ENCODE measurements at regions not wholly inside any gene's neighbourhood (a gene's known extent, or its start where the extent isn't known, plus 50 kb on each side); places are given as distances from the start of the nearest gene placed in this dataset.

- no peak overlapping the region for H3K14ac ChIP-seq (replicated peaks; ENCODE audit: low read depth, low read length)
- TF ChIP-seq, protein P1, sequence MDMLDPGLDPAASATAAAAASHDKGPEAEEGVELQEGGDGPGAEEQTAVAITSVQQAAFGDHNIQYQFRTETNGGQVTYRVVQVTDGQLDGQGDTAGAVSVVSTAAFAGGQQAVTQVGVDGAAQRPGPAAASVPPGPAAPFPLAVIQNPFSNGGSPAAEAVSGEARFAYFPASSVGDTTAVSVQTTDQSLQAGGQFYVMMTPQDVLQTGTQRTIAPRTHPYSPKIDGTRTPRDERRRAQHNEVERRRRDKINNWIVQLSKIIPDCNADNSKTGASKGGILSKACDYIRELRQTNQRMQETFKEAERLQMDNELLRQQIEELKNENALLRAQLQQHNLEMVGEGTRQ (IDR thresholded peaks at IDR 0.05; ENCODE audit: low read depth, low read length): no peak
- TF ChIP-seq, protein P2, sequence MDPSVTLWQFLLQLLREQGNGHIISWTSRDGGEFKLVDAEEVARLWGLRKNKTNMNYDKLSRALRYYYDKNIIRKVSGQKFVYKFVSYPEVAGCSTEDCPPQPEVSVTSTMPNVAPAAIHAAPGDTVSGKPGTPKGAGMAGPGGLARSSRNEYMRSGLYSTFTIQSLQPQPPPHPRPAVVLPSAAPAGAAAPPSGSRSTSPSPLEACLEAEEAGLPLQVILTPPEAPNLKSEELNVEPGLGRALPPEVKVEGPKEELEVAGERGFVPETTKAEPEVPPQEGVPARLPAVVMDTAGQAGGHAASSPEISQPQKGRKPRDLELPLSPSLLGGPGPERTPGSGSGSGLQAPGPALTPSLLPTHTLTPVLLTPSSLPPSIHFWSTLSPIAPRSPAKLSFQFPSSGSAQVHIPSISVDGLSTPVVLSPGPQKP (IDR thresholded peaks at IDR 0.05; ENCODE audit: borderline replicate concordance, low read depth, low read length): no peak
- no peak for TF ChIP-seq MAFK (IDR thresholded peaks at IDR 0.05; ENCODE audit: low read depth, low read length)
- no peak for TF ChIP-seq BHLHE40 (IDR thresholded peaks at IDR 0.05; ENCODE audit: low read depth, low read length)
- TF ChIP-seq RFX5 (IDR thresholded peaks at IDR 0.05; ENCODE audit: low read depth, low read length): no peak
- TF ChIP-seq MXI1 (IDR thresholded peaks at IDR 0.05; ENCODE audit: borderline replicate concordance, low read depth, low read length): no peak
- no peak for TF ChIP-seq CHD1 (IDR thresholded peaks at IDR 0.05; ENCODE audit: low read depth, low read length)
- TF ChIP-seq POLR2A (IDR thresholded peaks at IDR 0.05; ENCODE audit: low read depth, low read length): no peak
- TF ChIP-seq, protein P3, sequence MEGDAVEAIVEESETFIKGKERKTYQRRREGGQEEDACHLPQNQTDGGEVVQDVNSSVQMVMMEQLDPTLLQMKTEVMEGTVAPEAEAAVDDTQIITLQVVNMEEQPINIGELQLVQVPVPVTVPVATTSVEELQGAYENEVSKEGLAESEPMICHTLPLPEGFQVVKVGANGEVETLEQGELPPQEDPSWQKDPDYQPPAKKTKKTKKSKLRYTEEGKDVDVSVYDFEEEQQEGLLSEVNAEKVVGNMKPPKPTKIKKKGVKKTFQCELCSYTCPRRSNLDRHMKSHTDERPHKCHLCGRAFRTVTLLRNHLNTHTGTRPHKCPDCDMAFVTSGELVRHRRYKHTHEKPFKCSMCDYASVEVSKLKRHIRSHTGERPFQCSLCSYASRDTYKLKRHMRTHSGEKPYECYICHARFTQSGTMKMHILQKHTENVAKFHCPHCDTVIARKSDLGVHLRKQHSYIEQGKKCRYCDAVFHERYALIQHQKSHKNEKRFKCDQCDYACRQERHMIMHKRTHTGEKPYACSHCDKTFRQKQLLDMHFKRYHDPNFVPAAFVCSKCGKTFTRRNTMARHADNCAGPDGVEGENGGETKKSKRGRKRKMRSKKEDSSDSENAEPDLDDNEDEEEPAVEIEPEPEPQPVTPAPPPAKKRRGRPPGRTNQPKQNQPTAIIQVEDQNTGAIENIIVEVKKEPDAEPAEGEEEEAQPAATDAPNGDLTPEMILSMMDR (conservative IDR thresholded peaks at IDR 0.05; ENCODE audit: low read depth, low read length): no peak
- no peak for TF ChIP-seq SMC3 (IDR thresholded peaks at IDR 0.05; ENCODE audit: low read depth, low read length)
- no peak for TF ChIP-seq RCOR1 (IDR thresholded peaks at IDR 0.05; ENCODE audit: insufficient replicate concordance, low read length)
- TF ChIP-seq MAZ (IDR thresholded peaks at IDR 0.05; ENCODE audit: borderline replicate concordance, low read depth, low read length): no peak
- no peak for TF ChIP-seq FOS (IDR thresholded peaks at IDR 0.05; ENCODE audit: low read depth, low read length)
- TF ChIP-seq CEBPB (IDR thresholded peaks at IDR 0.05; ENCODE audit: low read depth, low read length): no peak
- TF ChIP-seq NFE2L2 (IDR thresholded peaks at IDR 0.05; ENCODE audit: low read depth, low read length): no peak
- TF ChIP-seq RAD21 (IDR thresholded peaks at IDR 0.05; ENCODE audit: low read length): no peak
- H3K9me1 ChIP-seq (ENCODE audit: insufficient read depth, low read length): no peaks in the 10 kb centered on the region; the same call in 1 of the 2 replicates
- no CpG with 5 or more reads among the region's 4 CpGs for WGBS, 2 experiments (ENCODE audit: extremely low coverage in 2 of 2, insufficient read length in 1 of 2)
- H3K4me1 ChIP-seq (ENCODE audit: control insufficient read depth, insufficient read depth, low read length): 0 out of 2 replicates have a peak, but pooled peaks cover 3% of the 10 kb centered on the region
- H3K56ac ChIP-seq (ENCODE audit: extremely low read depth, insufficient read depth, low read length): no peak overlapping the region
- H3K4me3 ChIP-seq (ENCODE audit: insufficient read depth, low read depth, low read length): no peak overlapping the region
- ATAC-seq (ENCODE audit: low read depth) (no peak; the same call in 1 of the 2 replicates), DNase-seq (no peak)
- H3K18ac ChIP-seq (ENCODE audit: low read depth, low read length): no peak overlapping the region
- H3K27ac ChIP-seq (ENCODE audit: insufficient read depth, low read length): no peak overlapping the region
- ChIA-PET POLR2A (ENCODE audit: unreplicated experiment) (no interaction called here), CTCF (no interaction called here)
- H2AK9ac ChIP-seq (replicated peaks; ENCODE audit: low read depth, low read length, poor library complexity): no peak overlapping the region
- no peaks in the 10 kb centered on the region for H3K79me1 ChIP-seq (ENCODE audit: low read depth in 1 of 2, low read length in 2 of 2)
- no peaks in the 10 kb centered on the region for H3K27me3 ChIP-seq (ENCODE audit: control insufficient read depth, insufficient read depth, low read length)
- no peak overlapping the region for H2AK5ac ChIP-seq (ENCODE audit: low read depth, low read length)
- H3K9ac ChIP-seq (ENCODE audit: low read depth, low read length): no peak overlapping the region
- in situ Hi-C loops (cut with MboI; ENCODE audit: low sequenced_read_pairs): no loop called here
- intact Hi-C loops (cut with micrococcal nuclease): no loop called here
- H3K4ac ChIP-seq (ENCODE audit: low read depth, low read length): no peak overlapping the region
- H3K4me2 ChIP-seq (ENCODE audit: low read depth, low read length): peak overlapping the region; percentile 59; the same call in 1 of the 2 replicates
- H4K8ac ChIP-seq (ENCODE audit: low read depth in 2 of 2, low read length in 2 of 2): no peak overlapping the region
- no peak overlapping the region for H2BK5ac ChIP-seq (ENCODE audit: low read depth, low read length, poor library complexity, severe bottlenecking)
- no peak overlapping the region for H3K23ac ChIP-seq (ENCODE audit: low read depth, low read length)
- H3K36me3 ChIP-seq (ENCODE audit: control insufficient read depth, insufficient read depth, low read length): no peaks in the 10 kb centered on the region
- H4K91ac ChIP-seq (ENCODE audit: insufficient read depth, low read depth, low read length): no peak overlapping the region
- no TSS peak for BruUV-seq (replicated peaks)
- H2AFZ ChIP-seq (replicated peaks; ENCODE audit: low read length, poor library complexity): no peak overlapping the region
- H4K5ac ChIP-seq (ENCODE audit: low read depth, low read length): no peak overlapping the region
- H4K20me1 ChIP-seq (ENCODE audit: insufficient read depth, low read length): no peaks in the 10 kb centered on the region
- dilution Hi-C loops (cut with HindIII; ENCODE audit: low sequenced_read_pairs, unreplicated experiment): no loop called here
- H3K9me3 ChIP-seq (ENCODE audit: control insufficient read depth, insufficient read depth, low read length): no peaks in the 10 kb centered on the region
- no peak overlapping the region for H2BK20ac ChIP-seq (ENCODE audit: low read depth, low read length)
- H2BK120ac ChIP-seq (ENCODE audit: low read depth, low read length): no peak overlapping the region
- no peak overlapping the region for H2BK15ac ChIP-seq (ENCODE audit: low read depth, low read length)
These were observed 92.6 kb upstream of the KIF5B start for GRCh38 chr10:32148864-32149251.

Measured in IMR-90 (cell line).